ENCODE measurements at regions not wholly inside any gene's neighbourhood (a gene's known extent, or its start where the extent isn't known, plus 50 kb on each side); places are given as distances from the start of the nearest gene placed in this dataset.

DNA sequence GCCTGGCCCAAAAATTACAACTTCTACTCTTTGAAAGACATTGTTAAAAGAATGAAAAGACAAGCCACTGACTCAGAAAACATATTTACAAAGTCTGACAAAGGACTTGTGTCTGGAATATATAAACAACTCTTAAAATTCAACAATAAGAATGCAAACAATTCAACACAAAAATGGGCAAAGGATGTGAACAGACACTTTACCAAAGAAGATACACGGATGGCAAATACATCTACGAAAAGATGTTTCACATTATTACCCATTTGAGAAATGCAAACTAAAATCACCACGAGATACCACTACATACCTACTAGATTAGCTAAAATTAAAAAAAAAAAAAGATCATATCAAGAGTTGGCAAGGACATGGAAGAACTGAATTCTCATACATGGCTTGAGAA is 80.8 kb upstream of the METRNL start:
- no peak for DNase-seq (ENCODE audit: low read depth)
- TF ChIP-seq, protein P1, sequence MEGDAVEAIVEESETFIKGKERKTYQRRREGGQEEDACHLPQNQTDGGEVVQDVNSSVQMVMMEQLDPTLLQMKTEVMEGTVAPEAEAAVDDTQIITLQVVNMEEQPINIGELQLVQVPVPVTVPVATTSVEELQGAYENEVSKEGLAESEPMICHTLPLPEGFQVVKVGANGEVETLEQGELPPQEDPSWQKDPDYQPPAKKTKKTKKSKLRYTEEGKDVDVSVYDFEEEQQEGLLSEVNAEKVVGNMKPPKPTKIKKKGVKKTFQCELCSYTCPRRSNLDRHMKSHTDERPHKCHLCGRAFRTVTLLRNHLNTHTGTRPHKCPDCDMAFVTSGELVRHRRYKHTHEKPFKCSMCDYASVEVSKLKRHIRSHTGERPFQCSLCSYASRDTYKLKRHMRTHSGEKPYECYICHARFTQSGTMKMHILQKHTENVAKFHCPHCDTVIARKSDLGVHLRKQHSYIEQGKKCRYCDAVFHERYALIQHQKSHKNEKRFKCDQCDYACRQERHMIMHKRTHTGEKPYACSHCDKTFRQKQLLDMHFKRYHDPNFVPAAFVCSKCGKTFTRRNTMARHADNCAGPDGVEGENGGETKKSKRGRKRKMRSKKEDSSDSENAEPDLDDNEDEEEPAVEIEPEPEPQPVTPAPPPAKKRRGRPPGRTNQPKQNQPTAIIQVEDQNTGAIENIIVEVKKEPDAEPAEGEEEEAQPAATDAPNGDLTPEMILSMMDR (IDR thresholded peaks at IDR 0.05; ENCODE audit: insufficient read depth, low read depth, low read length, missing control alignments) = no peak
- no peak overlapping the region for H3K4me3 ChIP-seq (ENCODE audit: low read length)

DNA sequence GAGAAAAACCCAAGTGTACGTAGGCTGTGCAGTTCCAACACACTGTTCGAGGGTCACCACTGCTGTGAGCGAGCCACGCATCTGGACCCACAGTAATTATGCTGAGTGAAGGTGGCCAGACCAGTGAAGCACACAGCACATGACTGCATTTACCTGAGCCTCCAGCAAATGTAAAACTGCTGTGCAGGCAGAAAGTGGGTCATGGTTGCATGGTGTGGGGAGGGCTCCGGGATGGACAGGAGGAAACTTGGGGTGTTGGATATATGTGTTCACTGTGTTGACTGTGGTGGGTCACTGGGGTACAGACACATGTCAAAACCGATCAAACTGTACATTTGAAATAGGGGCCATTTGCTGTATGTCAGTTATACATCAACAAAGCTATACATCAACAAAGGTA is 78.7 kb upstream of the METRNL start:
- TF ChIP-seq, protein P1 (IDR thresholded peaks at IDR 0.05; ENCODE audit: insufficient read depth, low read depth, low read length, missing control alignments) = no peak
- no peak overlapping the region for H3K4me3 ChIP-seq (ENCODE audit: low read length)
- DNase-seq (ENCODE audit: low read depth) = no peak

DNA sequence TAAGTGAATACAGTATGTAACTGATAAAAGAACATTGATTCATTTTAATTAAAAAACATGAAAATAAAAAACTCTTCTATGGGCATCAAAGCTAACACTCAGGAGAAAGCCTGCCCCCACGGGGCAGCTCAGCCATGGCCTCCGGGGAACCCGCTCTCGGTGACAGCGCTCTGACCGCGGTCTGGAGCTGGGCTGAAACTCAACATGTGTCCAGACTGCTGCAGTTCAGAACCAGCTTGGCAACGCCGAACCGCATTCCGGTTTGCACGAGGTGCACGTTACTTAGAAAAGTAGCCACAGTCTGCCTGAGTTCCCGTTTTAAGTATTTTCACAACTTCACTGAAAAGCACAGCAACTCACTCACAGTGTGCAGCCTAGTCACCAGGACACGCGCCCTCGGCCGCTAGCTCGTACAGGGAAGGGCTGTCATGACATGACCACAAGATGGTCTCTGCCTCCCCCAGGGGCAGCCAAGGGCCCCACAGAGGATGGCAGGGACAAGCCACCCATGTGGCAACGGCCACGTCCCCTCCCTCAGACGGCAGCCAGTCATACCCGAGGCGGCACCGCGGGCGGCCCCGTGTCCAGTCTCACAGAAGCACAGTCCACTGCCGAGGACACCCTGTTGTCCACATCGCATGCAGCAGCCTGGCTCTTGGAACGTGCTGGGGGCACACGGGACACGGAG is 77.1 kb upstream of the METRNL start:
- no peak overlapping the region for H3K4me3 ChIP-seq (ENCODE audit: low read length)
- TF ChIP-seq, protein P1 (IDR thresholded peaks at IDR 0.05; ENCODE audit: insufficient read depth, low read depth, low read length, missing control alignments) = no peak
- DNase-seq (ENCODE audit: low read depth) = no peak

DNA sequence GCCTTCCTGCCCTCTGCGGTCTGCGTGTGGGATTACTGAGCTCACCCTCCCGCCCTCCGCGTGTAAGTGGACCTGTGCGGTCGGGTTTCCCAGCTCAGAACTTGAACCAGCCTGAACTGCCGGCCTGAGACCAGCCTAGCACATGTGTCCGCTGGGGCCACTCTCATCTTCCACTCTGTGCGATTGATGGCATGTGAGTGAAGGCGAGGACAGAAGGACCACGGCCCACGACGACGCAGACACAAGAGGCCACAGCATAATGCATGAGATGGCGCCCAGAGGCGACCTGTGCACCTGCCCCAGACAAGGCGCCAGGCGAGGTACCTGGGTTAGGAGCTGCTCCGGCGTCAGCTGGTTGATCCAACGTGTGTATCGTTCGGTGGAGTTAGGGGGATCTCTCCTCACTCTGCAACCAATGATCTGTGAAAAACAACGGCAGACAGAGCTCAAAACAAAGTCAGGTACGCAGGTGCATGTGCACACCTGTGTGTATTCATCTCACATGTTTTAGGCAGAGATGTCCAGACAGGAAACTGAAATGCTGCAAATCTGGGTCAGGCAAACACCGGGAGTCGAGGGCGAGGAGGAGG is 74.5 kb upstream of the METRNL start:
- no peak overlapping the region for H3K4me3 ChIP-seq (ENCODE audit: low read length)
- no peak for DNase-seq (ENCODE audit: low read depth)
- TF ChIP-seq, protein P1 (IDR thresholded peaks at IDR 0.05; ENCODE audit: insufficient read depth, low read depth, low read length, missing control alignments) = no peak

DNA sequence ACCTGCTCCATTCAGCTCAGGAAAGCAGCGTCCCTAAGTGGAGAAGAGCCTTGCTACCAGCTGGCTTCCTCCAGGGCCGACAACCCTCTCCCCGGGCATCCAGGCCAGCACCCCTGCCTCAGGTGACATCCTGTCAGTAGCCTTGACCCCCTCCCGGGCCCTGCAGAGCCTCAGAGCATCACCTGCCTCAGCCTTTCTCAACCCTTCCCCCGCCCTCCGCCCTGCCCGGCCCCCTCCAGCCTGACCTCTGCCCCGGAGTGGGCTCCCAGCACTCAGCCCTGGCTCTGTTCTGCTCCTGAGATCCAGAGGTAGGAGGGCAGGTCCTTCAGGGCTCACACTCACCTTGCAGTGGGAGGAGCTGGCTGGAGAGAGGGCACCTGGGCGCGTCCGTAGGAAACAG is 73.8 kb upstream of the METRNL start:
- H3K4me3 ChIP-seq (ENCODE audit: low read length) = no peak overlapping the region
- TF ChIP-seq, protein P1 (IDR thresholded peaks at IDR 0.05; ENCODE audit: insufficient read depth, low read depth, low read length, missing control alignments) = no peak
- DNase-seq (ENCODE audit: low read depth) = no peak

DNA sequence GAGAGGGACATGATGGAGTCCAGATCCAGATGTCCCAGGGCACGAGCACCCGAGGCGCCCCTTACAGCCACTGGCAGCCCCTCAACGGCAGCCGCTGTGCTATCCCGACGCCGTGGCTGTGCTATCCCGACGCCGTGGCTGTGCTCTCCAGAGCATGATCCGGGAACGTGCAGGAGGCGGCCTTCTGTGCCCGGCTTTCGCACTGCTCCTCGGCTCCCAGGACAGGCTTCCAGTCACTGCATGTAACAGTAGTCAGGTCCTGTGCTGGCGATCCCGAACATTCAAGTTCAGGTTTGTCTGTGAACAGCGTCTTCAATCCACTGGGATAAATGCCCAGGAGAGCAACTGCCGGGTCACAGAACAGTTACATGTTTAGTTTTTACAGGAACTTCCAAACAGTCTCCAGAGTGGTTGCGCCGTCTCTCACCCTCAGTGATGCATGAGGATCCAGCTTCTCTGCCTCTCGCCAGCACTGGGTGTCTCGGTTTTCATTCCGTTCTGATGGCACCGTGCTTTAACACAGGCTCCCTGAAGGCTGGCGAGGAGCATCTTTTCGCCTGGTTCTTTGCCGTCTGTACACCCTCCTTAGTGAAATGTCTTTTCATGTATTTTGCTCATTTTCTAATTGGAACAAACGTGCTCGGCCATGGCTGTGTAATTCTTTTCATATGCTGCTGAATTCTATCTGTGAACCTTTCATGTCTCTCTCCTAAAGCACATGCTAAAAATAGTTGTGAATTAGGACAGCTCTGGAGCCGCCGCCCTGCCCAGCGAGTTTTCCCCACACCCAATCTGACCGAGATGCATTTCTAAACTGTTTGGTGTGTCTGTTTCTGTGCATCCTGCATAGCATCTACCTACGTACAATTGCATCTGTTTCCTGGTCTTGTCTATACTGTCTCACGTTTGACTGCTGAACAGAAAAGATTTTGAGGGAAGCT is 72.6 kb upstream of the METRNL start:
- TF ChIP-seq, protein P1 (IDR thresholded peaks at IDR 0.05; ENCODE audit: insufficient read depth, low read depth, low read length, missing control alignments) = no peak
- DNase-seq (ENCODE audit: low read depth) = no peak
- no peak overlapping the region for H3K4me3 ChIP-seq (ENCODE audit: low read length)

Data from epithelial cell of esophagus (primary cell).